H1 (cell line): ENCODE measurements at regions not wholly inside any gene's neighbourhood (a gene's known extent, or its start where the extent isn't known, plus 50 kb on each side); places are given as distances from the start of the nearest gene placed in this dataset.

ENCODE experiments used
- KDM4A ChIP-seq: IDR thresholded peaks from one replicate; pipeline ENCODE4 v1.7.1; 2012; ENCODE audit warnings: low read depth, mild to moderate bottlenecking, moderate library complexity, low read length, inconsistent platforms; ENCODE audit not compliant: severe bottlenecking
- POLR2AphosphoS5 ChIP-seq: IDR thresholded peaks from 2 replicates; pipeline ENCODE4 v1.6.1; 2011; ENCODE audit warnings: low read depth, low read length
- POU5F1 ChIP-seq: IDR thresholded peaks from 2 replicates; pipeline ENCODE4 v1.6.1; 2011; ENCODE audit warnings: low read depth, mild to moderate bottlenecking, low read length, moderate library complexity
- RFX5 ChIP-seq: IDR thresholded peaks from 2 replicates; pipeline ENCODE4 v1.6.1; 2011; ENCODE audit warnings: low read depth, low read length, improper control_type of control experiment, borderline replicate concordance
- TF ChIP-seq, protein P1 (sequence below): fragments of 300-600 bp; sonication (generic); IDR thresholded peaks from 2 replicates; pipeline ENCODE4 v1.7.1; 2012; ENCODE audit warnings: low read length, moderate library complexity, mild to moderate bottlenecking, inconsistent platforms; ENCODE audit not compliant: insufficient replicate concordance
- TF ChIP-seq, protein P2 (sequence below), 3 experiments: IDR thresholded peaks; 1 replicate in 2 of 3; 2 replicates in 1 of 3; pipeline versions ENCODE4 v1.5.1 to v1.6.1; 2011; ENCODE audit warnings: low read length in 3 of 3, mild to moderate bottlenecking in 3 of 3, inconsistent platforms in 2 of 3, low read depth in 1 of 3, moderate library complexity in 1 of 3; ENCODE audit not compliant: insufficient read depth in 1 of 3; ENCODE audit errors: control extremely low read depth in 1 of 3

DNA sequence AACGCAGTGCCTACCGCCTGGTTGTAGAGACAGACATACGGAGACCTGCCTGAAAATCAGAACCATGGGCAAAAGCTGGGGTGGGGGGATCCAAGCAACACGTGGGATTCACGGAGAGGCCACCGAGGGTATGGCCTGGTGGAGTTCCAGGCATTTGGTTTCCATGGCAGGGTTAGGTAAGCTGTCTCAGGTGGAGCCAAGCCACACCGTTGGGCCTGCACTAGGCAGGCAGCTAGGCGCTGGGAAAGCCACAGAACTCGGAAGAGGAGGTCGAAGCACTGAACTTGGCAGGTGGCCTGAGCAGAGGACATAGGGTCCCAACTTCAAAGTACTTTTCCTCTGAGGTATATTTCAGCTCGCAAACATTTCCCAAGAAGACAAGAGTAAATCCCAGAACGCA lies 111.6 kb downstream of the ISL1 start (continued):
- TF ChIP-seq, protein P1, sequence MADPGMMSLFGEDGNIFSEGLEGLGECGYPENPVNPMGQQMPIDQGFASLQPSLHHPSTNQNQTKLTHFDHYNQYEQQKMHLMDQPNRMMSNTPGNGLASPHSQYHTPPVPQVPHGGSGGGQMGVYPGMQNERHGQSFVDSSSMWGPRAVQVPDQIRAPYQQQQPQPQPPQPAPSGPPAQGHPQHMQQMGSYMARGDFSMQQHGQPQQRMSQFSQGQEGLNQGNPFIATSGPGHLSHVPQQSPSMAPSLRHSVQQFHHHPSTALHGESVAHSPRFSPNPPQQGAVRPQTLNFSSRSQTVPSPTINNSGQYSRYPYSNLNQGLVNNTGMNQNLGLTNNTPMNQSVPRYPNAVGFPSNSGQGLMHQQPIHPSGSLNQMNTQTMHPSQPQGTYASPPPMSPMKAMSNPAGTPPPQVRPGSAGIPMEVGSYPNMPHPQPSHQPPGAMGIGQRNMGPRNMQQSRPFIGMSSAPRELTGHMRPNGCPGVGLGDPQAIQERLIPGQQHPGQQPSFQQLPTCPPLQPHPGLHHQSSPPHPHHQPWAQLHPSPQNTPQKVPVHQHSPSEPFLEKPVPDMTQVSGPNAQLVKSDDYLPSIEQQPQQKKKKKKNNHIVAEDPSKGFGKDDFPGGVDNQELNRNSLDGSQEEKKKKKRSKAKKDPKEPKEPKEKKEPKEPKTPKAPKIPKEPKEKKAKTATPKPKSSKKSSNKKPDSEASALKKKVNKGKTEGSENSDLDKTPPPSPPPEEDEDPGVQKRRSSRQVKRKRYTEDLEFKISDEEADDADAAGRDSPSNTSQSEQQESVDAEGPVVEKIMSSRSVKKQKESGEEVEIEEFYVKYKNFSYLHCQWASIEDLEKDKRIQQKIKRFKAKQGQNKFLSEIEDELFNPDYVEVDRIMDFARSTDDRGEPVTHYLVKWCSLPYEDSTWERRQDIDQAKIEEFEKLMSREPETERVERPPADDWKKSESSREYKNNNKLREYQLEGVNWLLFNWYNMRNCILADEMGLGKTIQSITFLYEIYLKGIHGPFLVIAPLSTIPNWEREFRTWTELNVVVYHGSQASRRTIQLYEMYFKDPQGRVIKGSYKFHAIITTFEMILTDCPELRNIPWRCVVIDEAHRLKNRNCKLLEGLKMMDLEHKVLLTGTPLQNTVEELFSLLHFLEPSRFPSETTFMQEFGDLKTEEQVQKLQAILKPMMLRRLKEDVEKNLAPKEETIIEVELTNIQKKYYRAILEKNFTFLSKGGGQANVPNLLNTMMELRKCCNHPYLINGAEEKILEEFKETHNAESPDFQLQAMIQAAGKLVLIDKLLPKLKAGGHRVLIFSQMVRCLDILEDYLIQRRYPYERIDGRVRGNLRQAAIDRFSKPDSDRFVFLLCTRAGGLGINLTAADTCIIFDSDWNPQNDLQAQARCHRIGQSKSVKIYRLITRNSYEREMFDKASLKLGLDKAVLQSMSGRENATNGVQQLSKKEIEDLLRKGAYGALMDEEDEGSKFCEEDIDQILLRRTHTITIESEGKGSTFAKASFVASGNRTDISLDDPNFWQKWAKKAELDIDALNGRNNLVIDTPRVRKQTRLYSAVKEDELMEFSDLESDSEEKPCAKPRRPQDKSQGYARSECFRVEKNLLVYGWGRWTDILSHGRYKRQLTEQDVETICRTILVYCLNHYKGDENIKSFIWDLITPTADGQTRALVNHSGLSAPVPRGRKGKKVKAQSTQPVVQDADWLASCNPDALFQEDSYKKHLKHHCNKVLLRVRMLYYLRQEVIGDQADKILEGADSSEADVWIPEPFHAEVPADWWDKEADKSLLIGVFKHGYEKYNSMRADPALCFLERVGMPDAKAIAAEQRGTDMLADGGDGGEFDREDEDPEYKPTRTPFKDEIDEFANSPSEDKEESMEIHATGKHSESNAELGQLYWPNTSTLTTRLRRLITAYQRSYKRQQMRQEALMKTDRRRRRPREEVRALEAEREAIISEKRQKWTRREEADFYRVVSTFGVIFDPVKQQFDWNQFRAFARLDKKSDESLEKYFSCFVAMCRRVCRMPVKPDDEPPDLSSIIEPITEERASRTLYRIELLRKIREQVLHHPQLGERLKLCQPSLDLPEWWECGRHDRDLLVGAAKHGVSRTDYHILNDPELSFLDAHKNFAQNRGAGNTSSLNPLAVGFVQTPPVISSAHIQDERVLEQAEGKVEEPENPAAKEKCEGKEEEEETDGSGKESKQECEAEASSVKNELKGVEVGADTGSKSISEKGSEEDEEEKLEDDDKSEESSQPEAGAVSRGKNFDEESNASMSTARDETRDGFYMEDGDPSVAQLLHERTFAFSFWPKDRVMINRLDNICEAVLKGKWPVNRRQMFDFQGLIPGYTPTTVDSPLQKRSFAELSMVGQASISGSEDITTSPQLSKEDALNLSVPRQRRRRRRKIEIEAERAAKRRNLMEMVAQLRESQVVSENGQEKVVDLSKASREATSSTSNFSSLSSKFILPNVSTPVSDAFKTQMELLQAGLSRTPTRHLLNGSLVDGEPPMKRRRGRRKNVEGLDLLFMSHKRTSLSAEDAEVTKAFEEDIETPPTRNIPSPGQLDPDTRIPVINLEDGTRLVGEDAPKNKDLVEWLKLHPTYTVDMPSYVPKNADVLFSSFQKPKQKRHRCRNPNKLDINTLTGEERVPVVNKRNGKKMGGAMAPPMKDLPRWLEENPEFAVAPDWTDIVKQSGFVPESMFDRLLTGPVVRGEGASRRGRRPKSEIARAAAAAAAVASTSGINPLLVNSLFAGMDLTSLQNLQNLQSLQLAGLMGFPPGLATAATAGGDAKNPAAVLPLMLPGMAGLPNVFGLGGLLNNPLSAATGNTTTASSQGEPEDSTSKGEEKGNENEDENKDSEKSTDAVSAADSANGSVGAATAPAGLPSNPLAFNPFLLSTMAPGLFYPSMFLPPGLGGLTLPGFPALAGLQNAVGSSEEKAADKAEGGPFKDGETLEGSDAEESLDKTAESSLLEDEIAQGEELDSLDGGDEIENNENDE: no peak
- TF ChIP-seq POU5F1 (no peak), KDM4A (no peak), RFX5 (no peak), POLR2AphosphoS5 (no peak)
- TF ChIP-seq, protein P2, sequence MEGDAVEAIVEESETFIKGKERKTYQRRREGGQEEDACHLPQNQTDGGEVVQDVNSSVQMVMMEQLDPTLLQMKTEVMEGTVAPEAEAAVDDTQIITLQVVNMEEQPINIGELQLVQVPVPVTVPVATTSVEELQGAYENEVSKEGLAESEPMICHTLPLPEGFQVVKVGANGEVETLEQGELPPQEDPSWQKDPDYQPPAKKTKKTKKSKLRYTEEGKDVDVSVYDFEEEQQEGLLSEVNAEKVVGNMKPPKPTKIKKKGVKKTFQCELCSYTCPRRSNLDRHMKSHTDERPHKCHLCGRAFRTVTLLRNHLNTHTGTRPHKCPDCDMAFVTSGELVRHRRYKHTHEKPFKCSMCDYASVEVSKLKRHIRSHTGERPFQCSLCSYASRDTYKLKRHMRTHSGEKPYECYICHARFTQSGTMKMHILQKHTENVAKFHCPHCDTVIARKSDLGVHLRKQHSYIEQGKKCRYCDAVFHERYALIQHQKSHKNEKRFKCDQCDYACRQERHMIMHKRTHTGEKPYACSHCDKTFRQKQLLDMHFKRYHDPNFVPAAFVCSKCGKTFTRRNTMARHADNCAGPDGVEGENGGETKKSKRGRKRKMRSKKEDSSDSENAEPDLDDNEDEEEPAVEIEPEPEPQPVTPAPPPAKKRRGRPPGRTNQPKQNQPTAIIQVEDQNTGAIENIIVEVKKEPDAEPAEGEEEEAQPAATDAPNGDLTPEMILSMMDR (IDR thresholded peaks at IDR 0.05; ENCODE audit: control extremely low read depth in 1 of 3, insufficient read depth in 1 of 3, low read depth in 1 of 3, low read length in 3 of 3): no peak
- TF ChIP-seq, all 59 proteins: peak for 0
